Right renal pelvis (tissue), 4 donors: ENCODE measurements at regions not wholly inside any gene's neighbourhood (a gene's known extent, or its start where the extent isn't known, plus 50 kb on each side); places are given as distances from the start of the nearest gene placed in this dataset.

Experiments
- DNase-seq, 4 donors: peaks; one replicate each; pipeline ENCODE4 v3.0.0-alpha.2; 2013; ENCODE audit warnings: low read depth in 4 of 4, low spot score in 3 of 4, missing footprints in 1 of 4

GRCh38 chr16:52056259-52056658 lies 490.7 kb downstream of the TOX3 start:
- DNase-seq, result no peak

GRCh38 chr16:52055381-52055780 lies 491.6 kb downstream of the TOX3 start:
- no peak for DNase-seq

GRCh38 chr16:52054326-52054725 lies 492.6 kb downstream of the TOX3 start:
- no peak for DNase-seq

GRCh38 chr16:52052818-52053217 lies 494.1 kb downstream of the TOX3 start:
- no peak for DNase-seq

GRCh38 chr16:52051414-52052172 lies 495.4 kb downstream of the TOX3 start:
- DNase-seq, result no peak

GRCh38 chr16:52050418-52050817 lies 496.5 kb downstream of the TOX3 start:
- no peak for DNase-seq

- DNase-seq, result no peak
These were observed 511.5 kb downstream of the TOX3 start for GRCh38 chr16:52035436-52035835.

GRCh38 chr16:52034830-52035229 lies 512.1 kb downstream of the TOX3 start:
- no peak for DNase-seq

- DNase-seq, result no peak
These were observed 513.0 kb downstream of the TOX3 start for GRCh38 chr16:52033992-52034391.

GRCh38 chr16:52022980-52023379 lies 524.0 kb downstream of the TOX3 start:
- no peak for DNase-seq

GRCh38 chr16:52022177-52022576 lies 524.8 kb downstream of the TOX3 start:
- DNase-seq, result no peak

- DNase-seq, result no peak
These were observed 530.6 kb downstream of the TOX3 start for GRCh38 chr16:52016387-52016786.

- no peak for DNase-seq
These were observed 541.4 kb downstream of the TOX3 start for GRCh38 chr16:52005551-52005950.

- DNase-seq, result no peak
These were observed 542.6 kb downstream of the TOX3 start for GRCh38 chr16:52004343-52004742.

- DNase-seq, result no peak
These were observed 544.9 kb downstream of the TOX3 start for GRCh38 chr16:52002026-52002425.

GRCh38 chr16:51996516-51996915 lies 550.4 kb downstream of the TOX3 start:
- no peak for DNase-seq

GRCh38 chr16:51994597-51994996 lies 552.3 kb downstream of the TOX3 start:
- DNase-seq, result peak; percentile 28 to 73 (median 62)

GRCh38 chr16:51989637-51990230 lies 557.2 kb downstream of the TOX3 start:
- no peak for DNase-seq

GRCh38 chr16:51988977-51989376 lies 558.0 kb downstream of the TOX3 start:
- no peak for DNase-seq

GRCh38 chr16:51987519-51987918 lies 559.4 kb downstream of the TOX3 start:
- DNase-seq, result no peak

GRCh38 chr16:51986717-51987116 lies 560.2 kb downstream of the TOX3 start:
- DNase-seq, result no peak

GRCh38 chr16:51986301-51986700 lies 560.6 kb downstream of the TOX3 start:
- DNase-seq, result no peak
